Pancreas (tissue), 10 donors: ENCODE measurements at regions not wholly inside any gene's neighbourhood (a gene's known extent, or its start where the extent isn't known, plus 50 kb on each side); places are given as distances from the start of the nearest gene placed in this dataset.

Source experiments
- ATAC-seq, 4 donors: fragments of 200-7000 bp; cut with Tn5 transposase; one replicate each; pipeline versions ENCODE4 v1.8.0 to v1.9.1; 2020; ENCODE audit warnings: mild to moderate bottlenecking in 4 of 4, moderate library complexity in 4 of 4
- DNase-seq, 6 donors: peaks; one replicate each; pipeline ENCODE4 v3.0.0-alpha.2; 2020
- FAIRE-seq: peaks from 2 replicates; lab custom pipeline; 2012; peaks lifted over from hg19 to GRCh38; lab: Jason Lieb, UNC
- H3K27ac ChIP-seq, 4 donors: fragments of 200-600 bp; sonication (generic); 1 replicate in 3 of 4; 2 replicates in 1 of 4; pipeline versions ENCODE4 v1.5.0 to v1.8.0; 2020
- H3K27me3 ChIP-seq, 4 donors: fragments of 200-600 bp; one replicate each; pipeline ENCODE4 v1.8.0; 2021
- H3K36me3 ChIP-seq, 3 donors: fragments of 200-600 bp; sonication (generic) in 1 of 3; one replicate each; pipeline versions ENCODE4 v1.5.0 to v1.8.0; 2020 to 2021
- H3K4me1 ChIP-seq, 3 donors: fragments of 200-600 bp; one replicate each; pipeline ENCODE4 v1.8.0; 2021
- H3K4me3 ChIP-seq, 4 donors: fragments of 200-600 bp; sonication (generic) in 2 of 4; one replicate each; pipeline versions ENCODE4 v1.5.0 to v1.8.0; 2020 to 2021
- H3K9me3 ChIP-seq, 4 donors: fragments of 200-600 bp; one replicate each; pipeline ENCODE4 v1.8.0; 2021
- WGBS, 2 donors: extraction: QIAGEN DNeasy Blood & Tissue Kit; methylation state at CpG; one replicate each; pipeline ENCODE4 v1.1.7; 2013; 5-methylcytosine and 5-hydroxymethylcytosine counted together
- intact Hi-C, 3 donors: fragments of 100-400 bp; cut with DNase I; formaldehyde crosslinking; loops; one replicate each; pipeline versions ENCODE4 v1.11.1 to v1.14.2; 2022
- TF ChIP-seq, protein P1 (sequence below), 4 donors: fragments of 200-600 bp; sonication (generic) in 3 of 4; IDR thresholded peaks; one replicate each; pipeline versions ENCODE4 v1.5.0 to v1.8.0; 2021; ENCODE audit warnings: antibody characterized with exemption in 4 of 4
- donor health status: healthy with polysubstance abuse.
- donor health status: DM: no; HTN: no; CAD: no; lungs with moderate emphysema.
- donor health status: DM: no; HTN: no; CAD: no.
- donor health status: control.
- donor health status: control.
- donor health status: Bipolar disorder and iron deficiency.
- donor health status: DM: yes; HTN: yes; CAD: no.
- donor health status: DM: no; HTN: no; CAD: no.
- donor health status: DM: no; HTN: no; CAD: no.
- donor health status: DM: yes; HTN: yes; CAD: no.

DNA sequence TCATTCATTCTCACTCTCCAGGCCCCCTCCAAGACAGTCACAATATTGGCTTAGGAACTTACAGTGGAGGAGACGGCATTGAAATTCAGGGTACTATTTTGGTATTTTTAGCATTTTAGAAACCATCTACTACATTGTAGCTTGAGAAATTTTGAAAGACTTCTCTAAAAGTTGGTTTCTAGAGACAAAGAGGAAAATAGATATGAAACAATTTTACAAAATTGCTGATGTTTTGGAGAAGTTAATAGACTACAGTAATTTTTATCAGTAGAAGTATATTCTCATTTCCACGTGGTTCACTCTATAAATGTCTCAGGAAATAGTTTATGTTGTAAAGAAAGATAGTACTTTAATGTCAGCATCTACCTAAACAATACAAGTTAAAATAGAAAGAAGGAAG lies 63.2 kb upstream of the ZSWIM6 start:
- ATAC-seq (no peak), DNase-seq (no peak), FAIRE-seq (no peak)
- Histone ChIP-seq H3K4me3 (no peak overlapping the region), H3K27ac (no peak overlapping the region), H3K4me1 (peaks cover 0 to 7% (median 0%) of the 10 kb centered on the region in 3 donors), H3K9me3 (no peaks in the 10 kb centered on the region), H3K36me3 (no peaks in the 10 kb centered on the region), H3K27me3 (no peaks in the 10 kb centered on the region)
- TF ChIP-seq, protein P1, sequence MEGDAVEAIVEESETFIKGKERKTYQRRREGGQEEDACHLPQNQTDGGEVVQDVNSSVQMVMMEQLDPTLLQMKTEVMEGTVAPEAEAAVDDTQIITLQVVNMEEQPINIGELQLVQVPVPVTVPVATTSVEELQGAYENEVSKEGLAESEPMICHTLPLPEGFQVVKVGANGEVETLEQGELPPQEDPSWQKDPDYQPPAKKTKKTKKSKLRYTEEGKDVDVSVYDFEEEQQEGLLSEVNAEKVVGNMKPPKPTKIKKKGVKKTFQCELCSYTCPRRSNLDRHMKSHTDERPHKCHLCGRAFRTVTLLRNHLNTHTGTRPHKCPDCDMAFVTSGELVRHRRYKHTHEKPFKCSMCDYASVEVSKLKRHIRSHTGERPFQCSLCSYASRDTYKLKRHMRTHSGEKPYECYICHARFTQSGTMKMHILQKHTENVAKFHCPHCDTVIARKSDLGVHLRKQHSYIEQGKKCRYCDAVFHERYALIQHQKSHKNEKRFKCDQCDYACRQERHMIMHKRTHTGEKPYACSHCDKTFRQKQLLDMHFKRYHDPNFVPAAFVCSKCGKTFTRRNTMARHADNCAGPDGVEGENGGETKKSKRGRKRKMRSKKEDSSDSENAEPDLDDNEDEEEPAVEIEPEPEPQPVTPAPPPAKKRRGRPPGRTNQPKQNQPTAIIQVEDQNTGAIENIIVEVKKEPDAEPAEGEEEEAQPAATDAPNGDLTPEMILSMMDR (IDR thresholded peaks at IDR 0.05) = no peak
- 77 to 80% methylated on average over 2 of the region's 2 CpGs for WGBS, 2 donors
- intact Hi-C loops = no loop called here

DNA sequence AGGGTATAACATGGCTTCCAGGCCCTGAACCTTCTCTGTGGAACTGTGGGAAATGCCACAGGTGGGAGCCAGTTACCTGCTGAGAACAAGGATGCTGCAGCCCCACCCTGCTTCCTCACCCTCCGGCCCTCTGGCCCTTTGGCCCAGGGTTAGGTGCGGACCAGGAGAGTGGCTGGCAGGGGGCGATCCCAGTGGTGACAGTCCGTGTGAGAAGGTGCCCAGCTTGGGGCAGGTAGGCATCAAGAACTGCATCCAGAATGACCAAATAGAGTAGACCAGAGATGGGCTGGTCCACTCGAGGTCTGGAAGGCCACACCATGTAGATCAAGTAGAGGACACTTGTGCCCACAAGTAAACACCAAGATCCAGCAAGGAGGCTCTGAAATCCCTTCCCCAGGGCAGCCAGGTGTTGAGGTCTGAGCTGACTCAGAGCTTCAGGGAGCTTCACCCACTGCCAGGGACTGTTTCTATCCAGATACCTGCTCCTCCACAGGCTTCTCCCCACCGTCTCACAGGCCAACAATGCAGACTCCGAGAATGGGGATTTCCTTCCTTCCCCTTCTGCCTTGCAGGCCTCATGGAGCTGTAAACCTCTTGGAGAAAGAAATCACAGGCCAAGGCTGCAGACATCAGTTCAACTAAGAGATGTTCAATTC lies 61.4 kb upstream of the ZSWIM6 start:
- H3K36me3 ChIP-seq = no peaks in the 10 kb centered on the region
- DNase-seq = no peak
- H3K27ac ChIP-seq = no peak overlapping the region
- no peaks in the 10 kb centered on the region for H3K9me3 ChIP-seq
- TF ChIP-seq, protein P1 (IDR thresholded peaks at IDR 0.05) = no peak
- peak in 2 of 4 donors; percentile 45 to 49 for ATAC-seq
- H3K27me3 ChIP-seq = no peaks in the 10 kb centered on the region
- intact Hi-C loops = no loop called here
- 78 to 84% methylated on average over 6 to 7 of the region's 7 CpGs for WGBS, 2 donors
- H3K4me1 ChIP-seq = peaks cover 0 to 6% (median 5%) of the 10 kb centered on the region in 3 donors
- FAIRE-seq = no peak
- no peak overlapping the region for H3K4me3 ChIP-seq

DNA sequence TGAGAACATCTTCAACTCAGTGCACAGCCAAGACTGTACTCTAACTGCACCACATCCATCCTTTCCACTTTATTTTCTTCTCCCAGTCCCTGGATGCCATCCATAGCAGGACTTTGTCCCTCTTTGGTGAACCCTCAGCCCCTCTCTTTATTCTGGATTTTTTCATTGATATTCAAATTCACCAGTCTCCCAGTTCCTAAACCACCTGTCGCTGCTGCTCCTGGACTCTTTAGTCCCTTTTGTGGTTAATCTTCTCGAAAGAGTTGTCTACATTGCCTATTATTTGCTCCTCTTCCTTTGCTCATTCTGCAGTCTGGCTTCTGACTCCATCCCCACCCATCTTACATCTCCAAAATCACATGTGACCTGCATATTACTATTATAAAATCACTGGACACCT lies 59.4 kb upstream of the ZSWIM6 start:
- WGBS, 2 donors = 90 to 91% methylated on average over 2 of the region's 2 CpGs
- DNase-seq = no peak
- Histone ChIP-seq H3K4me3 (no peak overlapping the region), H3K27ac (no peak overlapping the region), H3K9me3 (no peaks in the 10 kb centered on the region), H3K36me3 (no peaks in the 10 kb centered on the region), H3K4me1 (peaks cover 0 to 6% (median 5%) of the 10 kb centered on the region in 3 donors), H3K27me3 (no peaks in the 10 kb centered on the region)
- ATAC-seq = no peak
- intact Hi-C loops = no loop called here
- TF ChIP-seq, protein P1 (IDR thresholded peaks at IDR 0.05) = no peak
- no peak for FAIRE-seq

DNA sequence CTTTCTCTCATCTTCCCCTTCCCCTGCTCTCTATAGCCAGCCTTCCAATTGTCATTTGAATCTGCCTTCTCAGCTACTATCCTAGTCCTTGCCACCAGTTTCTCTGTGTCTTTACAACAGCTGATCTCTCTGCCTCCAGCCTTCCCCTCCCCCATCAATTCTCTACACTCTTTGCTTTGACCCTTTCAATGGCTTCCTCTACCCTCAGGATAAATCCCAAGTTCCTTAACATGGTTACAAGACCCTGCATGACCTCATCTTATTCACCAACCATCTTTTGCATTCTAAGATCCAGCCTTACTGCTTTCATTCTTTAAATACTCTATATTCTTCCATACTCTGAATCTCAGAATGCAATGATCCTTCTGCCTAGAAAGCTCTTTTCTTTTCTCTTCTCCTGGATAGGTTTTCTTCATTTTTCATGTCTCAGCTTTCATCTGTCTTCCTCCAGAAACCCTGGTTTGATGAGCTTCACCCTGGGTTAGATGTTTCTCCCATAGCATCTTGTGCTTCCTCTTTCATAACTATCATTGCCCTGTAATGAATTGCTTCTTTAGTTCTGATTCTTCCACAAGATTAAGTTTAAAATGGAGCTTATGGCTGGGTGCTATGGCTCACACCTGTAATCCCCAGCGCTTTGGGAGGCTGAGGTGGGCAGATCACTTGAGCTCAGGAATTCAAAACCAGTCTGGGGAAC lies 58.6 kb upstream of the ZSWIM6 start:
- WGBS, 2 donors = 96 to 98% methylated on average over 1 of the region's 1 CpG
- intact Hi-C loops = no loop called here

More for the DNA sequence above, 58.6 kb upstream of the ZSWIM6 start:
- Histone ChIP-seq H3K9me3 (no peaks in the 10 kb centered on the region), H3K27me3 (no peaks in the 10 kb centered on the region), H3K4me3 (no peak overlapping the region), H3K4me1 (peaks cover 0 to 6% (median 5%) of the 10 kb centered on the region in 3 donors), H3K36me3 (no peaks in the 10 kb centered on the region), H3K27ac (no peak overlapping the region)
- TF ChIP-seq, protein P1 (IDR thresholded peaks at IDR 0.05) = no peak
- ATAC-seq = no peak
- no peak for FAIRE-seq
- DNase-seq = no peak
